HepG2 (cell line): ENCODE measurements at regions not wholly inside any gene's neighbourhood (a gene's known extent, or its start where the extent isn't known, plus 50 kb on each side); places are given as distances from the start of the nearest gene placed in this dataset.

Experiments
- ATF1 ChIP-seq: IDR thresholded peaks from 2 replicates; pipeline ENCODE4 v1.6.1; 2016; ENCODE audit warnings: mild to moderate bottlenecking, control low read depth
- DBP ChIP-seq: sonication (generic); formaldehyde crosslinking; IDR thresholded peaks from 2 replicates; pipeline ENCODE4 v1.4.0; 2020; ENCODE audit warnings: missing genetic modification reagents; ENCODE audit errors: not compliant biosample characterization
- FOSL2 ChIP-seq: sonication (generic); formaldehyde crosslinking; IDR thresholded peaks from 2 replicates; pipeline ENCODE4 v1.4.0; 2020; ENCODE audit warnings: missing genetic modification reagents
- PAX8 ChIP-seq: sonication (generic); formaldehyde crosslinking; IDR thresholded peaks from 2 replicates; pipeline ENCODE4 v1.8.0; 2022; ENCODE audit warnings: mild to moderate bottlenecking, missing genetic modification reagents, borderline replicate concordance
- SP5 ChIP-seq: IDR thresholded peaks from 2 replicates; pipeline ENCODE4 v1.6.1; 2016; ENCODE audit warnings: low read depth, borderline replicate concordance
- TBL1XR1 ChIP-seq: fragments of 150-350 bp; IDR thresholded peaks from 2 replicates; pipeline ENCODE4 v1.6.1; 2014; ENCODE audit warnings: borderline replicate concordance, low read length; ENCODE audit not compliant: partially characterized antibody
- TGIF2 ChIP-seq: IDR thresholded peaks from 2 replicates; pipeline ENCODE4 v1.6.1; 2016; ENCODE audit warnings: control low read depth, missing compliant biosample characterization
- YY1 ChIP-seq: IDR thresholded peaks from 2 replicates; pipeline ENCODE4 v1.6.1; 2011; ENCODE audit warnings: low read length, low read depth, moderate library complexity, mild to moderate bottlenecking; ENCODE audit not compliant: insufficient read depth, insufficient replicate concordance
- ZFP62 ChIP-seq: sonication (generic); formaldehyde crosslinking; IDR thresholded peaks from 2 replicates; pipeline ENCODE4 v1.4.0; 2020; ENCODE audit warnings: missing genetic modification reagents
- ZNF235 ChIP-seq: sonication (generic); formaldehyde crosslinking; IDR thresholded peaks from 2 replicates; pipeline ENCODE4 v1.8.1; 2023; ENCODE audit warnings: mild to moderate bottlenecking, missing genetic modification reagents, borderline replicate concordance
- TF ChIP-seq, protein P1 (sequence below): sonication (generic); formaldehyde crosslinking; IDR thresholded peaks from 2 replicates; pipeline ENCODE4 v1.4.0; 2020; ENCODE audit warnings: missing genetic modification reagents, mild to moderate bottlenecking, borderline replicate concordance

- TF ChIP-seq TBL1XR1 (no peak), SP5 (CRISPR knock-in tag) (no peak), ZFP62 (CRISPR knock-in tag) (no peak), ATF1 (CRISPR knock-in tag) (no peak), ZNF235 (CRISPR knock-in tag) (no peak), TGIF2 (CRISPR knock-in tag) (no peak), FOSL2 (CRISPR knock-in tag) (no peak), YY1 (no peak), PAX8 (no peak), DBP (CRISPR knock-in tag) (no peak)
- TF ChIP-seq, protein P1, sequence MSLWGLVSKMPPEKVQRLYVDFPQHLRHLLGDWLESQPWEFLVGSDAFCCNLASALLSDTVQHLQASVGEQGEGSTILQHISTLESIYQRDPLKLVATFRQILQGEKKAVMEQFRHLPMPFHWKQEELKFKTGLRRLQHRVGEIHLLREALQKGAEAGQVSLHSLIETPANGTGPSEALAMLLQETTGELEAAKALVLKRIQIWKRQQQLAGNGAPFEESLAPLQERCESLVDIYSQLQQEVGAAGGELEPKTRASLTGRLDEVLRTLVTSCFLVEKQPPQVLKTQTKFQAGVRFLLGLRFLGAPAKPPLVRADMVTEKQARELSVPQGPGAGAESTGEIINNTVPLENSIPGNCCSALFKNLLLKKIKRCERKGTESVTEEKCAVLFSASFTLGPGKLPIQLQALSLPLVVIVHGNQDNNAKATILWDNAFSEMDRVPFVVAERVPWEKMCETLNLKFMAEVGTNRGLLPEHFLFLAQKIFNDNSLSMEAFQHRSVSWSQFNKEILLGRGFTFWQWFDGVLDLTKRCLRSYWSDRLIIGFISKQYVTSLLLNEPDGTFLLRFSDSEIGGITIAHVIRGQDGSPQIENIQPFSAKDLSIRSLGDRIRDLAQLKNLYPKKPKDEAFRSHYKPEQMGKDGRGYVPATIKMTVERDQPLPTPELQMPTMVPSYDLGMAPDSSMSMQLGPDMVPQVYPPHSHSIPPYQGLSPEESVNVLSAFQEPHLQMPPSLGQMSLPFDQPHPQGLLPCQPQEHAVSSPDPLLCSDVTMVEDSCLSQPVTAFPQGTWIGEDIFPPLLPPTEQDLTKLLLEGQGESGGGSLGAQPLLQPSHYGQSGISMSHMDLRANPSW (CRISPR knock-in tag), result no peak
Measured at GRCh38 chr3:43979645-43980044, 262.0 kb upstream of the TOPAZ1 start.
